CD4-positive, alpha-beta T cell treated with Interleukin-17A for 4 hours (primary cell): ENCODE measurements at regions not wholly inside any gene's neighbourhood (a gene's known extent, or its start where the extent isn't known, plus 50 kb on each side); places are given as distances from the start of the nearest gene placed in this dataset.
"Not testable (repeated sequence)": the region's sequence is repeated elsewhere in the genome, so short reads cannot be mapped to it uniquely, and the experiment has no call there.

Experiments
- DNase-seq: peaks from one replicate; pipeline ENCODE4 v3.0.0-alpha.2; 2020; ENCODE audit warnings: mixed read lengths

- DNase-seq: no peak
Observed at GRCh38 chr10:76657337-76658012, 980.1 kb downstream of the KCNMA1 start.

GRCh38 chr10:76651154-76651553 lies 986.5 kb downstream of the KCNMA1 start:
- no peak for DNase-seq

- DNase-seq: no peak
Observed at GRCh38 chr10:76649723-76650127, 987.9 kb downstream of the KCNMA1 start.

- DNase-seq: no peak
Observed at GRCh38 chr10:76649254-76649653, 988.4 kb downstream of the KCNMA1 start.

- no peak for DNase-seq
Observed at GRCh38 chr10:76647301-76647700, 990.3 kb downstream of the KCNMA1 start.

GRCh38 chr10:76645341-76645740 lies 992.3 kb downstream of the KCNMA1 start:
- DNase-seq: no peak

GRCh38 chr10:76644476-76644875 lies 993.1 kb downstream of the KCNMA1 start:
- no peak for DNase-seq

GRCh38 chr10:76643511-76643911 lies 994.1 kb downstream of the KCNMA1 start:
- no peak for DNase-seq

GRCh38 chr10:76642358-76642757 lies 995.2 kb downstream of the KCNMA1 start:
- no peak for DNase-seq

GRCh38 chr10:76641215-76641614 lies 996.4 kb downstream of the KCNMA1 start:
- no peak for DNase-seq

- no peak for DNase-seq
Observed at GRCh38 chr10:76640806-76641205, 996.8 kb downstream of the KCNMA1 start.

- no peak for DNase-seq
Observed at GRCh38 chr10:76632767-76633051, 1004.9 kb downstream of the KCNMA1 start.

- no peak for DNase-seq
Observed at GRCh38 chr10:76631884-76632766, 1005.5 kb downstream of the KCNMA1 start.

- no peak for DNase-seq
Observed at GRCh38 chr10:76631036-76631670, 1006.5 kb downstream of the KCNMA1 start.

- no peak for DNase-seq
Observed at GRCh38 chr10:76628801-76629200, 1008.8 kb downstream of the KCNMA1 start.

- DNase-seq: no peak
Observed at GRCh38 chr10:76626386-76626785, 1011.2 kb downstream of the KCNMA1 start.

- no peak for DNase-seq
Observed at GRCh38 chr10:76624470-76624869, 1013.1 kb downstream of the KCNMA1 start.

- DNase-seq: no peak
Observed at GRCh38 chr10:76621886-76622620, 1015.6 kb downstream of the KCNMA1 start.

- DNase-seq: no peak
Observed at GRCh38 chr10:76618641-76619040, 1019.0 kb downstream of the KCNMA1 start.

- no peak for DNase-seq
Observed at GRCh38 chr10:76618171-76618570, 1019.4 kb downstream of the KCNMA1 start.

- not testable (repeated sequence) for DNase-seq
Observed at GRCh38 chr10:76616666-76617065, 1020.9 kb downstream of the KCNMA1 start.

- no peak for DNase-seq
Observed at GRCh38 chr10:76615049-76615448, 1022.6 kb downstream of the KCNMA1 start.
